Activated CD8-positive, alpha-beta memory T cell treated with anti-CD3 and anti-CD28 coated beads for 24 hours (primary cell): ENCODE measurements at regions not wholly inside any gene's neighbourhood (a gene's known extent, or its start where the extent isn't known, plus 50 kb on each side); places are given as distances from the start of the nearest gene placed in this dataset.
"Not testable (repeated sequence)": the region's sequence is repeated elsewhere in the genome, so short reads cannot be mapped to it uniquely, and the experiment has no call there.

ENCODE experiments used
- DNase-seq: peaks from one replicate; pipeline ENCODE4 v3.0.0-alpha.2; 2020

- DNase-seq: no peak
These were observed 150.9 kb upstream of the KLF6 start for GRCh38 chr10:3935933-3936359.

DNA sequence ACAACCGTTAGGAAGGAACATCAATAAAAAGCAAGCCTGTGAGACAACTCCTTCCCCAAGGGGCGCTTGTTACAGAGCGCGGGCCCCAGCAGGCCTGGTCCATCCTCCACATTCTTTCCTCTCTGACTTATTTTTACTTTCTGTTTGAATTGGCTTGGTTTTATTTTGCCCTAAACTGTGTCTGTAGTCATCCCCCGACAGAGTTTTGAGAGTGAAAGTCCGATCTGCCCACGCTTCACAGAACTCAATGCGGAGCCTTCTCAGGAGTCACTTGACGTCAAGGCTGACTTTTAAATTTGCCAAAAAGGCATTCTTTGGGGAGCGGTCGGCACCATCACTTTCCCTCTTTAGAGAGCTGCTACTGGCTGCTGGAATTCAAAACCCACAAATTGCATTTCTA lies 150.1 kb upstream of the KLF6 start:
- DNase-seq: peak; percentile 79

GRCh38 chr10:3933733-3934132 lies 148.7 kb upstream of the KLF6 start:
- DNase-seq: no peak

GRCh38 chr10:3932597-3933375 lies 147.8 kb upstream of the KLF6 start:
- peak; percentile 50 for DNase-seq

- no peak for DNase-seq
These were observed 146.9 kb upstream of the KLF6 start for GRCh38 chr10:3931901-3932300.

DNA sequence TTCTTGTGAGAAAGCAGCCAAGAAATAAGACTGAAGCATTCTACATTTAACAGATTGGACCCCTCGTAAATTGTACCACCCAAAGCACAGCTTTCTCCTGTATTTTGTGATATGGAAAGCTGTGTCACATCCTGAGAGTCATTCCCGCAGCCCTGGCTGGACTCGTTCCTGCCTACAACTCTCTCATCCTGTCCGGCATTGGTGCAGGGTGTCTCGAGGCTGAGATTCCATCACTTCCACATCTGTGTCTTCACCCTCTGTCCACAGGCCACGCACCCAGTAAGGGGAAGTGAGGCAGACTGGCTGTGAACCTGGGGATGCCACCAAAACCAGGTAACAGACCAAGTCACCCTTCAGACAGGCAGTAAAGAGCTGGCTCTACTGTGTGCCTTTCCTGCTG lies 146.2 kb upstream of the KLF6 start:
- DNase-seq: peak; percentile 51

GRCh38 chr10:3928569-3928968 lies 143.6 kb upstream of the KLF6 start:
- DNase-seq: no peak

DNA sequence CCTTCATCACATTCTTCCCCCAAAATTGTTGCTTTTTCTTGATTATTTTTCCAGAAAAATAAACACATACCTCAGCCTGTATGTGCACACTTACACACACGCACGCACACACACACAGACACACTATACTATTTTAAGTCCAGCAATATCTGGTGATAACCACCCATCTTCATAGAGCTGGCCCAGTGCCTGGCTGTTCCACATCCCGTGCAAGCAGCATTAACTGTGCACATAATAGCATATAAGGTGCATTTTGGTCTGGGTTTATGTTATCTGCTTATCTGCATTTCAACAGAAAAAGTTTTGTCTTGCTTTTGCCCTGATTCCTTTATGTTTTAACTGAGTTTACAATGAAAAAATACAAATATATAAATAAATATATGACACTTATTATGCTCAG lies 143.1 kb upstream of the KLF6 start:
- DNase-seq: no peak

- DNase-seq: peak; percentile 51
These were observed 141.9 kb upstream of the KLF6 start for GRCh38 chr10:3926675-3927525.

GRCh38 chr10:3926258-3926657 lies 141.2 kb upstream of the KLF6 start:
- no peak for DNase-seq

GRCh38 chr10:3925184-3925583 lies 140.2 kb upstream of the KLF6 start:
- DNase-seq: no peak

DNA sequence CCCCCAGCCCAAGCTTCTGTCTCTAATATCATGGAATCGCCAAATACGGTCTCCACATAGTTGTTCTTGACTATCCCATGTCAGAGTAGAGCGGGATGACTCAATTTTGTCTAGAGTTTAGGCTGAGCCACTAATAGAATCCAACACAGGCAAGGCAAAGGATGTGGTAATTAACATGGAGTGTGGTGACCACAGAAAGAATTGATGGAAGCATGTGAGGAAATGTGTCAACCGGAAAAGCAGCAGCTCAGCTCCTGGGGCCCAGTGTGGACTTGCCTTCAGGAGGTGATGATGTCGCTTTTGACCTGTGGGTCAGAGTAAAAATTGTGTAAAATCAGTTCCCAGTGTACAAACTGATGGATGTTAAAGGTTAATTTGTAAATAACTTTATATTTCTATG lies 139.3 kb upstream of the KLF6 start:
- no peak for DNase-seq

DNA sequence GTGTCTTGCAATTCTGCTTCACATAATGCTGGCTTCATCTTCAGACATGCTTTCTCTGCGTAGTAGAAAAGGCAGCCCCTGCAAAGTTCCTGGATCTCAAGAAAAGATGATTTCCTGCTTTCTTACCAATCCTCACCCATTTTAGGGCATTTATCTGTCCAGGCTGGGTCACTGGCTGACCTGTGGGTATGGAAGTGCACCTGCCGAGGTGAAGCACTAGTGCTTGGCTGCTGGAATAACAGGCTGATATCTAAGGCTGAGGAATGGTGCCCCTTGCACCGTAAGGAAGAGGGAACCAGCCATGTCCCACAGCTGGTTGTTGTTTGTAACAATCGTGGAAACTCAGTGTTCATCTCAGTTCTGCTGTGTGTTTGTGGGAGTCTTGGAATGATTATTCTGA lies 138.0 kb upstream of the KLF6 start:
- DNase-seq: no peak

- no peak for DNase-seq
These were observed 134.8 kb upstream of the KLF6 start for GRCh38 chr10:3919709-3920308.

DNA sequence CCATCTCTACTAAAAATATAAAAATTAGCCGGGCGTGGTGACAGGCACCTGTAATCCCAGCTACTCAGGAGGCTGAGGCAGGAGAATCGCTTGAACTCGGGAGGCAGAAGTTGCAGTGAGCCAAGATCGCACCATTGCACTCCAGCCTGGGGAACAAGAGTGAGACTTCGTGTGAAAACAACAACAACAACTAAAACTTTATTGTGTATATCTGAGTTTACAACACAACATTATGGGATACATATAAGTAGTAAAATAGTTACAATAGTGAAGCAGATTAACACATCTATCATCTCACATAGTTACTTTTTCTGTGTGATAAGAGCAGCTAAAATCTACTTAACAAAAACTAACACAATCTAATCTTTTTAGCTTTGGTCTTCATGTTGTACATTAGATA lies 132.4 kb upstream of the KLF6 start:
- not testable (repeated sequence) for DNase-seq

GRCh38 chr10:3914733-3915132 lies 129.7 kb upstream of the KLF6 start:
- no peak for DNase-seq

DNA sequence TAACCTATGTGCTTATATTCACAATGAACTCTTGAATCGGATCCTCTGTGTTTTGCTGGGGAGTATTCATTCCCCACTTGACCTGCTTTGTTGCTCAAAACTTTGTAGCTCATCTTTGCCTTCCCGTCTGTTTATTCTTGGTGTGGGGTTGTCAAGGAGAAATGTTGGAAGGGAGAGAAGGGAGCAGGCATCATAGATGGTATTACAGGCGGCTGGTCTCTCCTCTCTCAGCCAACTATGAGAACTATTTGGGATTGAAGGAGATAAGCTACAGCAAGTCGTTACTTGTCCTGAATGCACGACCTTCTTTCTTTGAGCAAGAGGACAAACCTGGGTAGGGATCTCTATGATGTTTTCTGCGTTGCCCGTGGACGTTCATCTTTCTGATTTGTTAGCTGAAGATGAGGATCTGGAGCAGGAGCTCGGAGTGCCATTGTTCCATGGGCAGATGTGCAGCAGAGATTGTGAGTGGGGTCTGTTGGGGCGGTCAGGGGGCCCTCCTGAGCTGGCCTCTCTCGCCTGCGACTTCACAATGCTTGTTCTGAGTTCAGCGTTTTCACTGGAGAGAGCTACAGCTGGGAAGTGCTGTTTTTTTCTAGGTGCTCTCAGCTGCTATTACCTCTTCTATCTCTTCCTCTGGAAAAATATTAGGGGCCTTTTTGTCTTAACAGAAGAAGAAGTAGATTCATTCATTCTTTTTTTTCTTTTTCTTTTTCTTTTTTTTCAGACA lies 126.9 kb upstream of the KLF6 start:
- no peak for DNase-seq

GRCh38 chr10:3911241-3911640 lies 126.2 kb upstream of the KLF6 start:
- DNase-seq: no peak

- DNase-seq: no peak
These were observed 124.3 kb upstream of the KLF6 start for GRCh38 chr10:3909339-3909738.

DNA sequence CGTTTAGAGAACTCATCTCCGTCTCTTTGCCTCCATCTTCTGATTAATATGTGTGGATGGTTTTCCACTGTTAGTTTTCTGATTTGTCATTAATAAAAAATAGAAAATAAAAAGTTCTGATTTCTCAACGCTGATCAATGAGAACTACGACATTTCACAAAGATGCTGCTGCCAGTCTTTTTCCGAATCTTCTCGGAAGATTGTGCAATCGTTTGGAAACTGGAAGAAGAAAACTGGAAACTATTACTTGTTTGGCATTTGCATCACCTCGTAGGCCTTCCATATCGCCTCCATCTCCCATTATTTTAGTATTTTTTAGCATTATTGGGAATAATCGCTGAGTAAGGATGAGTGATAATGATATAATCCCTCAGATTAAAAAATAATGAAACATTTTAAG lies 123.2 kb upstream of the KLF6 start:
- DNase-seq: no peak

DNA sequence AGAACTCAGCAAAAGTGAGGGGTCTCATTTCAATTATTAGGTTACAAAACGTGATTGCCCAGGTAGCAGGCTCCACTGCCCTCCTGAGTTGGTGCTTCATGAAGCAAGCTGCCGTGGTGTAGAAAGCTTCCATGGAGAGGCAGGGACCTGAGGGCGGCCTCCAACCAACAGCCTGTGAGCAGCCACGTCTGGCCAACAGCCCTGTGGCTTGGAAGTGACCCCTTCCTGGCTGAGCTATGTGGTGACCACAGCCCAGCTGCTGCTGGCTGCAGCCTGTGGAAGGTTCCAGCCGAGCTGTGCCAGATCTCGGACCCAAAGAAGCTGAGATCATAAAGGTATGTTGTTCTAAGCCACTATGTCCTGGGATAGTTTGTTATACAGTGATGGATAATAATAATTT lies 122.5 kb upstream of the KLF6 start:
- DNase-seq: no peak

GRCh38 chr10:3906511-3907111 lies 121.6 kb upstream of the KLF6 start:
- no peak for DNase-seq
